Left lung (tissue), 4 donors: ENCODE measurements at regions not wholly inside any gene's neighbourhood (a gene's known extent, or its start where the extent isn't known, plus 50 kb on each side); places are given as distances from the start of the nearest gene placed in this dataset.

ENCODE experiments used
- ATAC-seq: fragments of 200-7000 bp; cut with Tn5 transposase; one replicate; pipeline ENCODE4 v1.9.1; 2020; ENCODE audit warnings: moderate library complexity
- DNase-seq, 4 donors: peaks; one replicate each; pipeline ENCODE4 v3.0.0-alpha.2; 2013 to 2020
- H3K27ac ChIP-seq, 2 donors: fragments of 200-600 bp; sonication (generic) in 1 of 2; one replicate each; pipeline versions ENCODE4 v1.5.0 to v1.8.0; 2020 to 2021
- H3K27me3 ChIP-seq, 2 donors: fragments of 200-600 bp; sonication (generic) in 1 of 2; one replicate each; pipeline versions ENCODE4 v1.5.0 to v1.8.0; 2020 to 2021
- H3K36me3 ChIP-seq, 2 donors: fragments of 200-600 bp; sonication (generic) in 1 of 2; one replicate each; pipeline versions ENCODE4 v1.5.0 to v1.8.0; 2020 to 2021
- H3K4me1 ChIP-seq, 2 donors: fragments of 200-600 bp; one replicate each; pipeline ENCODE4 v1.8.0; 2021
- H3K4me3 ChIP-seq, 2 donors: fragments of 200-600 bp; sonication (generic) in 1 of 2; one replicate each; pipeline versions ENCODE4 v1.5.0 to v1.8.0; 2020 to 2021; ENCODE audit warnings: mild to moderate bottlenecking in 1 of 2
- H3K9me3 ChIP-seq, 2 donors: fragments of 200-600 bp; sonication (generic) in 1 of 2; one replicate each; pipeline versions ENCODE4 v1.5.0 to v1.8.0; 2020 to 2021
- CTCF ChIP-seq, 2 donors: fragments of 200-600 bp; sonication (generic) in 1 of 2; IDR thresholded peaks; one replicate each; pipeline versions ENCODE4 v1.5.0 to v1.8.0; 2021; ENCODE audit warnings: antibody characterized with exemption in 2 of 2
- intact Hi-C, 2 donors: fragments of 100-400 bp; cut with DNase I; formaldehyde crosslinking; loops; one replicate each; pipeline versions ENCODE4 v1.11.2 to v1.14.2; 2022
- donor health status: DM: no; HTN: yes; CAD: no.
- donor health status: DM: no; HTN: no; CAD: no.

- Histone ChIP-seq H3K9me3 (peaks cover 0 to 2% of the 10 kb centered on the region in 2 donors), H3K36me3 (no peaks in the 10 kb centered on the region), H3K27ac (no peak overlapping the region), H3K4me1 (no peaks in the 10 kb centered on the region), H3K27me3 (no peaks in the 10 kb centered on the region), H3K4me3 (no peak overlapping the region)
- no peak for TF ChIP-seq CTCF (IDR thresholded peaks at IDR 0.05)
- ATAC-seq (no peak), DNase-seq (no peak)
- intact Hi-C loops: no loop called here
These were observed 393.7 kb upstream of the TMEM132C start for GRCh38 chr12:127873306-127873705.

- Histone ChIP-seq H3K36me3 (no peaks in the 10 kb centered on the region), H3K27ac (no peak overlapping the region), H3K9me3 (no peaks in the 10 kb centered on the region), H3K4me1 (no peaks in the 10 kb centered on the region), H3K4me3 (no peak overlapping the region), H3K27me3 (no peaks in the 10 kb centered on the region)
- DNase-seq (no peak), ATAC-seq (no peak)
- no peak for TF ChIP-seq CTCF (IDR thresholded peaks at IDR 0.05)
- intact Hi-C loops: no loop called here
These were observed 385.4 kb upstream of the TMEM132C start for GRCh38 chr12:127881371-127882140.

GRCh38 chr12:127883013-127883412, 384.0 kb upstream of the TMEM132C start:
- intact Hi-C loops: no loop called here
- DNase-seq: no peak
- Histone ChIP-seq H3K36me3 (no peaks in the 10 kb centered on the region), H3K9me3 (no peaks in the 10 kb centered on the region), H3K4me1 (no peaks in the 10 kb centered on the region), H3K27ac (no peak overlapping the region), H3K27me3 (no peaks in the 10 kb centered on the region), H3K4me3 (no peak overlapping the region)
- ATAC-seq: no peak
- no peak for TF ChIP-seq CTCF (IDR thresholded peaks at IDR 0.05)

- no peak for TF ChIP-seq CTCF (IDR thresholded peaks at IDR 0.05)
- no peak overlapping the region for H3K27ac ChIP-seq
- no peaks in the 10 kb centered on the region for H3K4me1 ChIP-seq
- H3K4me3 ChIP-seq: no peak overlapping the region
- DNase-seq (no peak), ATAC-seq (no peak)
- H3K36me3 ChIP-seq: no peaks in the 10 kb centered on the region
- no peaks in the 10 kb centered on the region for H3K9me3 ChIP-seq
- no peaks in the 10 kb centered on the region for H3K27me3 ChIP-seq
- intact Hi-C loops: no loop called here
These were observed 380.8 kb upstream of the TMEM132C start for GRCh38 chr12:127885954-127886750.

GRCh38 chr12:127886827-127887226, 380.1 kb upstream of the TMEM132C start:
- DNase-seq (no peak), ATAC-seq (no peak)
- Histone ChIP-seq H3K27me3 (no peaks in the 10 kb centered on the region), H3K36me3 (no peaks in the 10 kb centered on the region), H3K4me1 (no peaks in the 10 kb centered on the region), H3K9me3 (no peaks in the 10 kb centered on the region), H3K27ac (no peak overlapping the region), H3K4me3 (no peak overlapping the region)
- no peak for TF ChIP-seq CTCF (IDR thresholded peaks at IDR 0.05)
- intact Hi-C loops: no loop called here
